K562 (cell line): ENCODE measurements at regions not wholly inside any gene's neighbourhood (a gene's known extent, or its start where the extent isn't known, plus 50 kb on each side); places are given as distances from the start of the nearest gene placed in this dataset.

Experiments
- ATAC-seq: fragments of 200-7000 bp; cut with Tn5 transposase; 3 replicates; pipeline ENCODE4 v1.9.1; 2020; ENCODE audit warnings: moderate library complexity
- BruUV-seq: library from RNA; stranded (reverse); fragments of 400-500 nt; replicated peaks from 2 replicates; lab custom pipeline; 2021; lab: Mats Ljungman, UMichigan
- CTCF ChIA-PET: fragments of 300-600 bp; formaldehyde crosslinking; extraction: SDS; loops from one replicate; lab custom pipeline; 2021; ENCODE audit warnings: low intra/inter-chr PET ratio; lab: Yijun Ruan, JAX
- POLR2A ChIA-PET: fragments of 300-600, 350-650 bp; sonication (Branson Sonifier 250); formaldehyde crosslinking; extraction: SDS; loops from one replicate; lab custom pipeline; 2021; ENCODE audit warnings: antibody characterized with exemption, inconsistent platforms; lab: Yijun Ruan, JAX
- DNase-seq, 4 experiments: peaks; one replicate each; pipeline versions ENCODE4 v3.0.0 to v3.0.0-alpha.2; 2011 to 2018; ENCODE audit warnings: low spot score in 3 of 4, mixed read lengths in 3 of 4; ENCODE audit errors: extremely low read depth in 1 of 4
- FAIRE-seq: peaks from 2 replicates; lab custom pipeline; 2011; peaks lifted over from hg19 to GRCh38; lab: Jason Lieb, UNC
- H2AFZ ChIP-seq: 2 replicates; pipeline ENCODE4 v1.6.0; 2011; ENCODE audit warnings: low read depth, low read length, control low read depth, inconsistent platforms
- H3K27ac ChIP-seq: fragments of 200-600 bp; 3 replicates; pipeline ENCODE4 v1.8.0; 2011; ENCODE audit warnings: low read depth, mild to moderate bottlenecking, control low read depth, inconsistent platforms, low read length, moderate library complexity, mixed read lengths; ENCODE audit errors: extremely low read depth
- H3K27me3 ChIP-seq, 2 experiments: fragments of 300-600 bp in 1 of 2; 2 replicates in 1 of 2; 3 replicates in 1 of 2; pipeline versions ENCODE4 v1.6.0 to v1.8.0; 2011; ENCODE audit warnings: inconsistent platforms in 2 of 2, low read length in 2 of 2, mild to moderate bottlenecking in 1 of 2, mixed read lengths in 1 of 2, moderate library complexity in 1 of 2; ENCODE audit not compliant: control insufficient read depth in 2 of 2, insufficient read depth in 2 of 2
- H3K36me3 ChIP-seq: fragments of 300-600 bp; 3 replicates; pipeline ENCODE4 v1.8.0; 2011; ENCODE audit warnings: mild to moderate bottlenecking, low read length, inconsistent platforms; ENCODE audit not compliant: control insufficient read depth, insufficient read depth
- H3K4me1 ChIP-seq, 2 experiments: fragments of 200-600 bp in 1 of 2; replicated peaks in 1 of 2; 2 replicates in 1 of 2; 3 replicates in 1 of 2; pipeline versions ENCODE4 v1.5.1 to v1.8.0; 2011; ENCODE audit warnings: inconsistent platforms in 2 of 2, low read length in 2 of 2, mild to moderate bottlenecking in 1 of 2, mixed read lengths in 1 of 2, moderate library complexity in 1 of 2; ENCODE audit not compliant: control insufficient read depth in 2 of 2, insufficient read depth in 2 of 2
- H3K4me2 ChIP-seq: 2 replicates; pipeline ENCODE4 v1.6.1; 2011; ENCODE audit warnings: low read length, control low read depth, inconsistent platforms, mixed read lengths; ENCODE audit not compliant: insufficient read depth
- H3K4me3 ChIP-seq: fragments of 200-600 bp; sonication (generic), shearing (Covaris generic); 2 replicates; pipeline ENCODE4 v1.5.1; 2016; ENCODE audit warnings: control low read depth, inconsistent platforms
- H3K79me2 ChIP-seq: fragments of 200-600 bp; 3 replicates; pipeline ENCODE4 v1.8.0; 2011; ENCODE audit warnings: low read length, inconsistent platforms; ENCODE audit not compliant: control insufficient read depth, insufficient read depth
- H3K9ac ChIP-seq, 2 experiments: 2 replicates each; pipeline versions ENCODE4 v1.6.0 to v1.6.1; 2011; ENCODE audit warnings: low read depth in 2 of 2, low read length in 2 of 2, control low read depth in 1 of 2, inconsistent platforms in 1 of 2, mild to moderate bottlenecking in 1 of 2, mixed read lengths in 1 of 2; ENCODE audit not compliant: insufficient read depth in 1 of 2
- H3K9me1 ChIP-seq: one replicate; pipeline ENCODE4 v1.6.0; 2011; ENCODE audit warnings: inconsistent platforms, mild to moderate bottlenecking, low read length, moderate library complexity; ENCODE audit not compliant: control insufficient read depth, insufficient read depth
- H3K9me3 ChIP-seq: replicated peaks from 2 replicates; pipeline ENCODE4 v1.5.1; 2011; ENCODE audit warnings: low read depth, low read length, inconsistent platforms; ENCODE audit not compliant: control insufficient read depth, insufficient read depth
- H4K20me1 ChIP-seq: replicated peaks from 2 replicates; pipeline ENCODE4 v1.6.1; 2011; ENCODE audit warnings: low read length, inconsistent platforms, mixed read lengths; ENCODE audit not compliant: control insufficient read depth, insufficient read depth
- CUX1 ChIP-seq: fragments of 200-800 bp; sonication (Bioruptor generic); IDR thresholded peaks from 2 replicates; pipeline ENCODE4 v1.6.1; 2016; ENCODE audit warnings: missing genetic modification characterization, missing compliant biosample characterization
- FOXJ2 ChIP-seq: fragments of 200-800 bp; sonication (Bioruptor generic); IDR thresholded peaks from 2 replicates; pipeline ENCODE4 v1.6.1; 2016; ENCODE audit warnings: missing genetic modification characterization, missing compliant biosample characterization
- ZNF212 ChIP-seq: fragments of 450-650 bp; formaldehyde crosslinking; IDR thresholded peaks from 2 replicates; pipeline ENCODE4 v1.4.0; 2020; ENCODE audit warnings: mild to moderate bottlenecking
- WGBS: fragments of 100-300 bp; shearing (Covaris generic); methylation state at CpG from one replicate; pipeline ENCODE4 v1.1.6; 2016; ENCODE audit warnings: low coverage, mixed read lengths; ENCODE audit not compliant: insufficient coverage; ENCODE audit errors: missing lambda C conversion rate; 5-methylcytosine and 5-hydroxymethylcytosine counted together
- in situ Hi-C: fragments of 300-500 bp; cut with MboI; formaldehyde crosslinking; loops from 4 replicates; pipeline ENCODE4 v1.15.0; 2018; ENCODE audit warnings: inconsistent platforms, mixed read lengths
- intact Hi-C: fragments of 100-400 bp; cut with micrococcal nuclease; formaldehyde crosslinking; loops from 2 replicates; pipeline ENCODE4 v1.14.2; 2022

GRCh38 chr9:115362640-115363039 lies 244.7 kb upstream of the TNC start:
- in situ Hi-C loops, result no loop called here
- Histone ChIP-seq H3K27ac (no peak overlapping the region), H3K9me3 (no peaks in the 10 kb centered on the region), H3K79me2 (no peaks in the 10 kb centered on the region), H4K20me1 (no peaks in the 10 kb centered on the region), H3K27me3 (no peaks in the 10 kb centered on the region), H3K4me3 (no peak overlapping the region), H3K9ac (no peak overlapping the region), H2AFZ (no peak overlapping the region), H3K4me1 (no peaks in the 10 kb centered on the region), H3K4me2 (no peak overlapping the region), H3K36me3 (no peaks in the 10 kb centered on the region), H3K9me1 (no peaks in the 10 kb centered on the region)
- POLR2A ChIA-PET, result no interaction called here
- DNase-seq (no peak), ATAC-seq (no peak), FAIRE-seq (no peak)
- CTCF ChIA-PET, result no interaction called here
- no peak for TF ChIP-seq ZNF212 (CRISPR knock-in tag)
- no peak for TF ChIP-seq CUX1 (CRISPR knock-in tag)
- TF ChIP-seq FOXJ2, result no peak
- no TSS peak for BruUV-seq
- WGBS, result 0% methylated on average over 2 of the region's 2 CpGs
- intact Hi-C loops, result no loop called here
